Mesenchymal stem cell (in vitro differentiated cells and primary cell): ENCODE measurements at regions not wholly inside any gene's neighbourhood (a gene's known extent, or its start where the extent isn't known, plus 50 kb on each side); places are given as distances from the start of the nearest gene placed in this dataset.

Source experiments
- DNase-seq: peaks from one replicate; pipeline ENCODE4 v3.0.0-alpha.2; 2013
- H2AFZ ChIP-seq: one replicate; pipeline ENCODE4 v1.6.1; 2013; ENCODE audit warnings: low read depth, mild to moderate bottlenecking, control low read depth, inconsistent platforms, low read length, moderate library complexity
- H2AK5ac ChIP-seq: 2 replicates; pipeline ENCODE4 v1.6.1; 2013; ENCODE audit warnings: low read length, moderate library complexity, mild to moderate bottlenecking, inconsistent platforms; ENCODE audit not compliant: severe bottlenecking
- H2BK120ac ChIP-seq: one replicate; pipeline ENCODE4 v1.6.1; 2013; ENCODE audit warnings: low read depth, mild to moderate bottlenecking, inconsistent platforms, low read length, moderate library complexity
- H2BK12ac ChIP-seq, 2 experiments: one replicate each; pipeline ENCODE4 v1.6.1; 2013; ENCODE audit warnings: inconsistent platforms in 2 of 2, low read length in 2 of 2, mild to moderate bottlenecking in 2 of 2, moderate library complexity in 2 of 2, control low read depth in 1 of 2
- H2BK15ac ChIP-seq: one replicate; pipeline ENCODE4 v1.6.1; 2013; ENCODE audit warnings: mild to moderate bottlenecking, low read depth, inconsistent platforms; ENCODE audit not compliant: poor library complexity, severe bottlenecking
- H2BK5ac ChIP-seq: 2 replicates; pipeline ENCODE4 v1.6.1; 2013; ENCODE audit warnings: low read depth, mild to moderate bottlenecking, low read length, control low read depth, inconsistent platforms; ENCODE audit not compliant: poor library complexity, severe bottlenecking
- H3K14ac ChIP-seq, 2 experiments: one replicate each; pipeline ENCODE4 v1.6.1; 2013; ENCODE audit warnings: inconsistent platforms in 2 of 2, low read length in 2 of 2, control low read depth in 1 of 2, mild to moderate bottlenecking in 1 of 2, moderate library complexity in 1 of 2
- H3K18ac ChIP-seq, 2 experiments: one replicate each; pipeline ENCODE4 v1.6.1; 2013; ENCODE audit warnings: inconsistent platforms in 2 of 2, low read length in 2 of 2, control low read depth in 1 of 2, low read depth in 1 of 2, mild to moderate bottlenecking in 1 of 2
- H3K23ac ChIP-seq, 2 experiments: one replicate each; pipeline ENCODE4 v1.6.1; 2013; ENCODE audit warnings: inconsistent platforms in 2 of 2, low read length in 2 of 2, mild to moderate bottlenecking in 2 of 2, moderate library complexity in 2 of 2, control low read depth in 1 of 2
- H3K27ac ChIP-seq: 2 replicates; pipeline ENCODE4 v1.5.1; 2013; ENCODE audit warnings: mild to moderate bottlenecking, moderate library complexity, low read length, control low read depth, inconsistent platforms; ENCODE audit not compliant: poor library complexity, severe bottlenecking
- H3K27me3 ChIP-seq, 2 experiments: 2 replicates each; pipeline versions ENCODE4 v1.6.1 to v1.7.0; 2013; ENCODE audit warnings: low read length in 2 of 2, mild to moderate bottlenecking in 2 of 2, moderate library complexity in 2 of 2, control low read depth in 1 of 2, inconsistent platforms in 1 of 2; ENCODE audit not compliant: control insufficient read depth in 1 of 2, insufficient read depth in 1 of 2
- H3K36me3 ChIP-seq, 2 experiments: 2 replicates each; pipeline versions ENCODE4 v1.6.1 to v1.7.0; 2013; ENCODE audit warnings: low read length in 2 of 2, control low read depth in 1 of 2, inconsistent platforms in 1 of 2, low read depth in 1 of 2, mild to moderate bottlenecking in 1 of 2; ENCODE audit not compliant: insufficient read depth in 2 of 2, control insufficient read depth in 1 of 2
- H3K4ac ChIP-seq, 2 experiments: one replicate each; pipeline ENCODE4 v1.6.1; 2013; ENCODE audit warnings: inconsistent platforms in 2 of 2, low read length in 2 of 2, mild to moderate bottlenecking in 2 of 2, moderate library complexity in 2 of 2, control low read depth in 1 of 2, low read depth in 1 of 2
- H3K4me1 ChIP-seq: 2 replicates; pipeline ENCODE4 v1.6.1; 2013; ENCODE audit warnings: low read depth, low read length, control low read depth; ENCODE audit not compliant: control insufficient read depth, insufficient read depth
- H3K4me2 ChIP-seq: 2 replicates; pipeline ENCODE4 v1.6.1; 2013; ENCODE audit warnings: low read length, mild to moderate bottlenecking, inconsistent platforms; ENCODE audit not compliant: poor library complexity, severe bottlenecking
- H3K4me3 ChIP-seq, 2 experiments: 2 replicates each; pipeline versions ENCODE4 v1.5.1 to v1.7.0; 2013; ENCODE audit warnings: low read length in 2 of 2, mild to moderate bottlenecking in 2 of 2, control low read depth in 1 of 2, low read depth in 1 of 2; ENCODE audit not compliant: insufficient read depth in 1 of 2
- H3K79me1 ChIP-seq: replicated peaks from 2 replicates; pipeline ENCODE4 v1.6.1; 2013; ENCODE audit warnings: mild to moderate bottlenecking, control low read depth, low read length, inconsistent platforms; ENCODE audit not compliant: poor library complexity, severe bottlenecking
- H3K9ac ChIP-seq: 2 replicates; pipeline ENCODE4 v1.7.0; 2013; ENCODE audit warnings: mild to moderate bottlenecking, low read length, moderate library complexity
- H3K9me3 ChIP-seq: 2 replicates; pipeline ENCODE4 v1.7.0; 2013; ENCODE audit warnings: mild to moderate bottlenecking, low read length; ENCODE audit not compliant: control insufficient read depth
- H4K8ac ChIP-seq: one replicate; pipeline ENCODE4 v1.6.1; 2013; ENCODE audit warnings: inconsistent platforms, mild to moderate bottlenecking, low read length, moderate library complexity
- H4K91ac ChIP-seq: one replicate; pipeline ENCODE4 v1.6.1; 2013; ENCODE audit warnings: mild to moderate bottlenecking, low read length, inconsistent platforms
- WGBS: methylation state at CpG from one replicate; pipeline ENCODE4 v1.1.7; 2013; ENCODE audit warnings: mixed read lengths; 5-methylcytosine and 5-hydroxymethylcytosine counted together

DNA sequence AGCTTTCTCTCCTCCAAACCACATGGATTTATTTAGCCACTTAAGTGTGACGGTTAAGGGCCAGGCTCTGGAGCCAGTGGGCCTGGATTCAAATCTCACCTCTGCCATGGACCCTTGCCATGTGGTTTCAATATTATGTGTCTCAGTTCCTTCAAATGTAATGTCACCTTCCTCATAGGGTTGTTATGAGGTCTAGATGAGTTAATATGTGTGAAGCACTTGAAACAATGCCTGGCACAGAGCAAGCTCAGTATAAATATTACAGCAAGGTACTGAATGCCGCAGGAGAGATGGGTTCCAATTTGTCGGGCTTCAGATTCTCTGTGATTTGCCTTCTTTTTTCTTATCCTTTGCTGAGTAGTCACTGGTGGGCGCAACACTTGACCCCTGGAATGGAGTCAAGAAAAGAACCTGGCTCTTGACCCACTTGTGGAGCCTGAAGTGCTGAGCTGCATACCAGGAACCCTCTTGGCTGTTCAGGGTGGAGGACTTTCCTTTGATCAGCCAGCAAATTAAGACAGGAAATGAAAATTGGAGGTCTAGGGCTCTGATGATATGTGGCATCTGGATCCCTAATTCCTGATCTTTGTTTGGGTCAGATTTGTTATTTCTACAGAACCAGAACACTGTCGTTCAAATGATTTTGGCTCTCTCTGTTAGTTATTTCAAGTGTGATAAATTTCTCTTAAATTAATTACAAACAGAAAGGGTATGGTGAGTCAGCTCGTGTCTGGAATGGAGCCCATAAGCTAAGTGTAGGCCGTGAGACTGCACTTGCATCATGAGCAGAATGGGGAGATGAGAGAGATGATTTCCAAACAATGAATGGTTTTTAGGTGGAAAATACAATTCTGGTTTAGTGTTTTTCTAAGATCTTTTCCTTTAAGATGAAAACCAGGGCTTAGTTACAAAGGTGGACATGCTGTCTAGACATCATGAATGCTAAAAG, 293.0 kb downstream of the KCNS3 start:
- no peak overlapping the region for H3K23ac ChIP-seq
- H4K8ac ChIP-seq: no peak overlapping the region
- H3K9me3 ChIP-seq: no peaks in the 10 kb centered on the region
- no peak overlapping the region for H3K18ac ChIP-seq
- H2BK12ac ChIP-seq: no peak overlapping the region
- no peak overlapping the region for H4K91ac ChIP-seq
- H2BK5ac ChIP-seq: no peak overlapping the region
- no peaks in the 10 kb centered on the region for H3K36me3 ChIP-seq
- H2AK5ac ChIP-seq: peak overlapping the region; percentile 19
- no peak overlapping the region for H3K14ac ChIP-seq
- no peak overlapping the region for H3K4ac ChIP-seq
- H2BK120ac ChIP-seq: no peak overlapping the region
- no peak overlapping the region for H2AFZ ChIP-seq
- no peak overlapping the region for H3K4me2 ChIP-seq
- H3K4me1 ChIP-seq: peaks cover 6% of the 10 kb centered on the region
- H3K27ac ChIP-seq: no peak overlapping the region
- DNase-seq: peak; percentile 66
- peaks cover 0 to 17% of the 10 kb centered on the region in 2 experiments for H3K27me3 ChIP-seq
- no peak overlapping the region for H3K9ac ChIP-seq
- WGBS: 78% methylated on average over 6 of the region's 7 CpGs
- H2BK15ac ChIP-seq: peak overlapping the region; percentile 83
- no peaks in the 10 kb centered on the region for H3K79me1 ChIP-seq
- no peak overlapping the region for H3K4me3 ChIP-seq

DNA sequence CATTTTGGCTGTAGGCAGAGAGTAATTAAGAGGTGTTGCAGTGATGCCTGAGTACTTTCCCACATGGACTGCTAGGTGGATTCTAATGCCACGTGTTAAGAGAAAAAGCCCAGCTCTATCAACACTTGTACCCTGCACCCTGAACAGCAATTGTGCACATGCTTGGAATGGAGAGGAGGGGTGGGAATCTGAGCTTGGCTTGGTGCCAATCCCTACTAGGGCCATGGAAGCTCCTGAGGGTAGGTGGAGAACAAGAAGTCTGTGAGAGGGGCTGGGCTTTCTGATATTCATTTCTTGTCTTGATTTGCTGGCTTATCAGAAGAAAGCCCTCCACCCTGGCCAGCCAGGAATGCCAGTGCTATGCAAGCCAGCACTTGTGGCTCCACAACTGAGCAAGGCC, 292.2 kb downstream of the KCNS3 start:
- Histone ChIP-seq H3K36me3 (no peaks in the 10 kb centered on the region), H2AFZ (no peak overlapping the region), H2BK12ac (no peak overlapping the region), H3K9me3 (no peaks in the 10 kb centered on the region), H2BK5ac (peak overlapping the region; percentile 2), H3K4ac (peak overlapping the region in 1 of 2 experiments; percentile 27), H3K14ac (no peak overlapping the region), H4K91ac (no peak overlapping the region), H3K4me3 (no peak overlapping the region), H2BK15ac (no peak overlapping the region), H4K8ac (no peak overlapping the region), H2AK5ac (peak overlapping the region; percentile 77), H2BK120ac (no peak overlapping the region), H3K18ac (no peak overlapping the region), H3K4me1 (peaks cover 6% of the 10 kb centered on the region), H3K9ac (no peak overlapping the region), H3K23ac (no peak overlapping the region), H3K27ac (no peak overlapping the region), H3K79me1 (no peaks in the 10 kb centered on the region), H3K27me3 (peaks cover 0 to 17% of the 10 kb centered on the region in 2 experiments), H3K4me2 (no peak overlapping the region)
- DNase-seq: no peak
- WGBS: 80% methylated on average over 1 of the region's 1 CpG

DNA sequence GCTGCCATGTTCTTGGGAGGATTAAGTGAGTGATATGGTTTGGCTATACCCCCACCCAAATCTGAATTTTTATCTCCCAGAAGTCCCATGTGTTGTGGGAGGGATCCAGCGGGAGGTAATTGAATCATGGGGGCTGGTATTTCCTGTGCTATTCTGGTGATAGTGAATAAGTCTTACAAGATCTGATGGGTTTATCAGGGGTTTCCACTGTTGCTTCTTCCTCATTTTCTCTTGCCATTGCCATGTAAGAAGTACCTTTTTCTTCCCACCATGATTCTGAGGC, 291.4 kb downstream of the KCNS3 start:
- Histone ChIP-seq H4K91ac (no peak overlapping the region), H3K27me3 (peaks cover 0 to 16% of the 10 kb centered on the region in 2 experiments), H3K79me1 (no peaks in the 10 kb centered on the region), H2BK5ac (no peak overlapping the region), H3K23ac (no peak overlapping the region), H2AFZ (no peak overlapping the region), H3K27ac (no peak overlapping the region), H3K14ac (no peak overlapping the region), H3K18ac (no peak overlapping the region), H2BK15ac (no peak overlapping the region), H2BK12ac (peak overlapping the region in 1 of 2 experiments; percentile 46), H2AK5ac (no peak overlapping the region), H3K4me2 (no peak overlapping the region), H3K4me1 (peaks cover 6% of the 10 kb centered on the region), H3K4ac (no peak overlapping the region), H3K4me3 (no peak overlapping the region), H3K36me3 (no peaks in the 10 kb centered on the region), H2BK120ac (no peak overlapping the region), H3K9ac (no peak overlapping the region), H4K8ac (no peak overlapping the region), H3K9me3 (no peaks in the 10 kb centered on the region)
- WGBS: no CpG with 5 or more reads among the region's 1 CpG
- DNase-seq: no peak

DNA sequence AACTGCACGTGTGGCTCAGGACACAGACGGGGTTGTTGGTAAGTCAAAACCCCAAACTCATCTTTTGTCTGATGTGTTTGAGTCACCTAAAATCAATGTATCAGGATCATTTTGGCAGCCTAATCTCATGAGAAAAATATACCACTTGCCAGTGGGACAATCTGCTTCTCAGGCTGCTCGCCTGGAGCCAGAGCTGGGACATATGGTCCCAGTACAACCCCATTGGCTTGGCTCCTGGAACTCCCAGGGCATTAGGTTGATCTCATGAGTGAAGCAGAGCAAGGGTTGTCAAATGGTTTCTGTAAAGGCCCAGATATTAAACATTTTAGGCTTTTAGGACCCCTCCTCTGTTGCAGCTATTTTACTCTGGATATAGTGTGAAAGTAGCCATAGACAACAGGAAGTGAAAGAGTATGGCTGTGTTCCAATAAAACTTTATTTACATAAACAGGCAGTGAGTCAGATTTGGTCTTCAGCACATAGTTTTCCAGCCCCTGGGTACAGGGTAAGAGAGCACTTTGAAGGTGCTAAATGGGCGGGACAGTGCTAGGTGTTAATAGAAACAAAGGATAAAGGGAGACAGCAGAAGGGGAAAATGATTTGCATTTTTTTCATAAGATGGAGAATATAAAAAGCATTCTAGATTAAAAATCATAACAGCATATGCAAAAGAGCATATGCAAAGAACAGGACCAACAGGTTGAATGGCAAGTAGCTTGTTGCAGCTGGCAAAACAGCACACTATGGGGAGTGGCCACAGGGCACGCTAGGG, 290.8 kb downstream of the KCNS3 start:
- Histone ChIP-seq H3K4me1 (peaks cover 6% of the 10 kb centered on the region), H3K27me3 (peaks cover 0 to 12% of the 10 kb centered on the region in 2 experiments), H3K4me3 (no peak overlapping the region), H3K9me3 (no peaks in the 10 kb centered on the region), H3K23ac (no peak overlapping the region), H2AFZ (no peak overlapping the region), H2BK12ac (peak overlapping the region; percentile 46 to 54), H2BK5ac (no peak overlapping the region), H3K36me3 (no peaks in the 10 kb centered on the region), H3K27ac (no peak overlapping the region), H2BK15ac (no peak overlapping the region), H3K9ac (no peak overlapping the region), H2BK120ac (no peak overlapping the region), H2AK5ac (peak overlapping the region; percentile 19), H3K18ac (no peak overlapping the region), H3K4ac (no peak overlapping the region), H4K91ac (no peak overlapping the region), H3K14ac (peak overlapping the region in 1 of 2 experiments; percentile 28), H3K79me1 (no peaks in the 10 kb centered on the region), H4K8ac (no peak overlapping the region), H3K4me2 (no peak overlapping the region)
- peak; percentile 27 for DNase-seq
- WGBS: 93% methylated on average over 5 of the region's 5 CpGs
